Epithelial cell of prostate (primary cell): ENCODE measurements at regions not wholly inside any gene's neighbourhood (a gene's known extent, or its start where the extent isn't known, plus 50 kb on each side); places are given as distances from the start of the nearest gene placed in this dataset.

ENCODE experiments used
- DNase-seq: peaks from one replicate; pipeline ENCODE4 v3.0.0-alpha.2; 2011; ENCODE audit warnings: low read depth, low spot score
- H3K27ac ChIP-seq: fragments of 450-650 bp; 2 replicates; pipeline ENCODE4 v1.5.1; 2017; ENCODE audit warnings: mild to moderate bottlenecking

GRCh38 chr2:100658017-100658416, 95.2 kb downstream of the PDCL3 start:
- no peak overlapping the region for H3K27ac ChIP-seq
- no peak for DNase-seq

- no peak for DNase-seq
- H3K27ac ChIP-seq: no peak overlapping the region
Observed at GRCh38 chr2:100660851-100661584, 98.2 kb downstream of the PDCL3 start.

DNA sequence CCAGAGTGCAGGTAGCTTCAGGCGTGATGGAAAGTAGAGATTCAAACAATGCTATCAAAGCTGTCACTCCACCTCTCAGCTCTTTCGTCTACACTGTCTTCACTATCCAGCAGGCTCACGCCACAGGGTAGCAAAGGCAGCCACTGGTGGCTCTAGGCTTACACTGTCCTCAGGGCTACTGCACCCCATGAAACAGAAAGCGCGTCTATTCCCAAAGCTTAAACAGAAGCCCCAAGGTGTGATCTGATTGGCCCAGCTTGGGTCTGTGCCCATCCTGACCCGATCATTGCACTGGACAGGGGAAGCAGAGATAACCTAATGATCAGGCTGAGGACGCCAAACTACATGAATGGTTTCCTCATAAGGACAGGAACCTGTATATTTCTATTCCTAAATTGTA, 100.1 kb downstream of the PDCL3 start:
- DNase-seq: no peak
- no peak overlapping the region for H3K27ac ChIP-seq

- DNase-seq: no peak
- no peak overlapping the region for H3K27ac ChIP-seq
Observed at GRCh38 chr2:100664021-100664755, 101.4 kb downstream of the PDCL3 start.

- no peak for DNase-seq
- H3K27ac ChIP-seq: no peak overlapping the region
Observed at GRCh38 chr2:100664756-100665101, 101.9 kb downstream of the PDCL3 start.

- no peak overlapping the region for H3K27ac ChIP-seq
- DNase-seq: no peak
Observed at GRCh38 chr2:100666996-100667395, 104.2 kb downstream of the PDCL3 start.

GRCh38 chr2:100667801-100668200, 105.0 kb downstream of the PDCL3 start:
- H3K27ac ChIP-seq: no peak overlapping the region
- no peak for DNase-seq

DNA sequence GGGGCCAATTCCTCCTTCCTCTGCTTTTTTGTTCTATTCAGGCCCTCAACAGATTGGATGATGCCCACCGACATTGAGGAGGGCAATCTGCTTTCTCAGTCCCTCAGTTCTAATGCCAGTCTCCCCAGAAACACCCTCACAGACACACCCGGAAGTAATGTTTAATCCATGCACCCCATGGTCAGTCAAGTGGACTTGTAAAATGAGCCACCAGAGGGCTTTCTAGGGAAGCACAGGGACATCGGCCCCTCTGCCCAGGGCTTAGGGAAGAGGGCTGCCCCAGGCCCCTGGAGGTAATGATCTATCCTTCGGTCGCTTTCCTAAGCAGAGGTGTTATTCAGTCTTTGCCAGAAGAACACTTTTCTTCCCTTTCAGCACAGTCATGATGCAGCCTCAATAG, 107.4 kb downstream of the PDCL3 start:
- DNase-seq: no peak
- no peak overlapping the region for H3K27ac ChIP-seq

DNA sequence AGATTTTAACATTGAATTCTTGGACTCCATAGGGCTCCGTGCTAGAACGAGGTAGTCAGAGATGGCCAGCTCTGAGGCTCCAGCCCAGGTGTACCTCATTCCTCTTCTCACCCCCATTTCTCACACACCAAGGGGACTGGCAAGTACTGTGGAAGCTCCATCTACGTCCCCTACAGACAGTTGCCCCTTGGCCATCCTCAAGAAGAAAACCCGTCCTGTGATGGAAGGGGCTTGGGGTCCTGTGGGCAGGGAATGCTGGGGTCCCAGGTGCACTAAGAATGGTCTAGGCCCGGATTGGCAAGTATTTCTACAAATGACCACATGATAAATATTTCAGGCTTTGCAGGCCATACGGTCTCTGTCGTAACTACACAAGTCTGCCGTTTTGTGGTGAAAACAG, 110.3 kb downstream of the PDCL3 start:
- H3K27ac ChIP-seq: no peak overlapping the region
- DNase-seq: no peak

GRCh38 chr2:100673691-100674485, 111.1 kb downstream of the PDCL3 start:
- DNase-seq: no peak
- no peak overlapping the region for H3K27ac ChIP-seq

GRCh38 chr2:100674666-100675065, 111.9 kb downstream of the PDCL3 start:
- no peak for DNase-seq
- H3K27ac ChIP-seq: no peak overlapping the region

- DNase-seq: no peak
- H3K27ac ChIP-seq: no peak overlapping the region
Observed at GRCh38 chr2:100675373-100675772, 112.6 kb downstream of the PDCL3 start.

DNA sequence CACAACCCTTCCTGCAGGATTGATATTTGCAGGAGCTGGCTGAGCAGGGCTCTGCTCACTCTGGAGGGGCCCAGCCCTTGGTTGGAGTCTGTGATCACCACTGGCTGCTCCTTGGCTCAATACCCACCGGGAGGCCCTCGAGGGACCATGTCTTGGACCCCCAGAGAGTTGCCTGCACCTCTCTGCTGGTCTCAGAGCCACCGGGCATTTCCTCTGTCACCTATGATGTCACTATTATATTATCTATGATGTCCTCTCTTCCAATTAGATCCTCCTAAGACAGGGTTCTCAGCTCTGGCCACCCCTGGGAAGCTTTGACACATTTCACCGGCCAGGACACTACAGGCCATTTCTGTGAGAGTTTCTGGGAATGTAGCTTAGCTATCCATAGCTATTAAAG, 113.1 kb downstream of the PDCL3 start:
- no peak for DNase-seq
- no peak overlapping the region for H3K27ac ChIP-seq

- H3K27ac ChIP-seq: no peak overlapping the region
- no peak for DNase-seq
Observed at GRCh38 chr2:100676346-100676745, 113.6 kb downstream of the PDCL3 start.

DNA sequence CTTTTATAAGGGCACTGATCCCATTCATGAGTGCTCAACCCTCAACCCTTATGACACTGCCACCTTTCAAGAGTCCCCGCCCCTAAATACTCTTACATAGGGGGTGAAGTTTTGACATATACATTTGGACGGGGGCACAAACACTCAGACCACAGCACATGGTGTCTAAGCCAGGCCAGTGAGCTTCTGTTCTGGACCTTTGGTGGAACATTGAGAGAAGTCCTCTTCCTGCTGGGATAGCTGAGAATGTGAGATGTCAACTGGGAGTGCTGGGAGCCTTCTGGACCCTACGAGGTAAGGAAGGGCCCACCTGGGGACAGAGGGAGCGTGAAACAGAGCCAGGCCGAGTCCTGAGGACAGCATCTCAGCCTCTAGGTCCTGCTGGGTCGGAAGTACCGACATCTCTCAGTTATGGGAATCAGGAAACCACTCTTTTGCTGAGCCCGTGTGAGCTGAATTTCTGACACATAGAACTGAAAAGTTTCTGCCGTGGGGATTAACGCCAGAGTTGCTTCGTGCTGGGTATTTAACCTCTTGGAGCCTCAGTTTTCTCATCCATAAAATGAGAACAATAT, 114.9 kb downstream of the PDCL3 start:
- no peak overlapping the region for H3K27ac ChIP-seq
- no peak for DNase-seq

GRCh38 chr2:100679211-100679610, 116.4 kb downstream of the PDCL3 start:
- no peak for DNase-seq
- no peak overlapping the region for H3K27ac ChIP-seq

- DNase-seq: no peak
- H3K27ac ChIP-seq: no peak overlapping the region
Observed at GRCh38 chr2:100682536-100682935, 119.7 kb downstream of the PDCL3 start.

DNA sequence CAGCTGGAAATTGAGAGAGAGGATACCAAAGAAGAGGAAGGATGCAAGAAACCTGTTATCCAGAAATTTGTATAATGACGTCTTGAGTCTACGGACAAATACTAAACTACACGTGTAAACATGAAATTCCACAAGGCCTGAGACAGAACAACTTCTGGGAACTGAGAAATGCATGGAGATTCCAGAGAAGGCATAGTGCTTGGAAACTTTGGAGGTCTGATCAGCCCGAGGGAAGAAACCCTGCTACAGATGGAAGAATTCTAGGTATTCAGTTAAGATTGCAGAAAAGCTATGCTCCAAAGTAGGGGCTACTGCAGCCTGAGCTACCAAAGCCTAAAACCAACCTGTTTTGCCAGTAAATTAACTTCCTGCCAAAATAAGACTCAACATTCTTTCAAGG, 120.4 kb downstream of the PDCL3 start:
- no peak for DNase-seq
- no peak overlapping the region for H3K27ac ChIP-seq

DNA sequence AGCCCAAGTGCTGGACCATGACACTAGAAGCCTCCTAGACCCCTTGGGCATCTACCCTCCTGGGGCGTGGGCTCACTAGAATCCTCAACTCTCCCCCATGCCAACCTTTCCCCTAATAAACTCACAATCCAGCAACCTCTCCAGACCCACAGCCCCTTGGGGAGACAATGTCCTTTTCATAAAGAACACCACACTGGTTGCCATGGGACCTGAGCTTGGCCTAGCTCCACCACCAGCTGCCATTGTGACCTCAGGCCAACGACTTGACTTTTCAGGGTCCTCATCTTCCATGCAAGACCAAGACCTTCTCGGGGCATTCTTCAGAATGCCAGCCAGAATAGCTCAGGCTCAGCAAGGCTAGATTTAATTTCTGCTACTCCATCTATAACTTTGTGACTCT, 128.1 kb upstream of the NPAS2 start:
- DNase-seq: no peak
- no peak overlapping the region for H3K27ac ChIP-seq

- DNase-seq: no peak
- no peak overlapping the region for H3K27ac ChIP-seq
Observed at GRCh38 chr2:100692381-100692780, 127.6 kb upstream of the NPAS2 start.

DNA sequence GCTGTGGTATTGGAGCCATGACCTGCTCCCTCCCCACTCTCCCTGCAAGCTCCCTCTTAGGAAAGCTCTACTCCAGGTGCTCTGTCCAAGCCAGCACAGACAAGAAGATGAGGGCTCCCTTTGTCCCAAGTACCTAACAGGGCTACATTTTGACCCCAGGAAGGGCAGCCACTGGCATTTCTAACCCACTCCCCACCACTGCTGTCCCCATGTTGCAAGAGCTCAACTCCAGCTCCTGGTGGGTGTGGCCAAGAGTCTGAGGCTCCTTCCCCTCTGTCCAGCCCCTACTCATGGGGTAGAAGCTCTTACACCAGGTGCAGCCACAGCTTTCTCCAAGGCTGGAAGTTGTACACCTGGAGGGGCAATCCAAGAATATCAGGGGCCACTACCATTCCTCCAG, 127.0 kb upstream of the NPAS2 start:
- no peak overlapping the region for H3K27ac ChIP-seq
- no peak for DNase-seq
